ENCODE measurements at regions not wholly inside any gene's neighbourhood (a gene's known extent, or its start where the extent isn't known, plus 50 kb on each side); places are given as distances from the start of the nearest gene placed in this dataset.

- no peak for TF ChIP-seq CTCF (IDR thresholded peaks at IDR 0.05)
- TF ChIP-seq POLR2AphosphoS5 (IDR thresholded peaks at IDR 0.05): no peak
- no peak for TF ChIP-seq EP300 (IDR thresholded peaks at IDR 0.05)
These were observed 68.8 kb upstream of the HUNK start for GRCh38 chr21:31804008-31804394.

Data from gastroesophageal sphincter (tissue), 3 donors.